Hepatocyte (in vitro differentiated cells): ENCODE measurements at regions not wholly inside any gene's neighbourhood (a gene's known extent, or its start where the extent isn't known, plus 50 kb on each side); places are given as distances from the start of the nearest gene placed in this dataset.

Experiments
- EZH2 ChIP-seq: fragments of 200-600 bp; sonication (generic); IDR thresholded peaks from 2 replicates; pipeline ENCODE4 v1.6.1; 2016; ENCODE audit warnings: antibody characterized with exemption, mild to moderate bottlenecking, borderline replicate concordance
- TF ChIP-seq, protein P1 (sequence below): fragments of 200-600 bp; sonication (generic); IDR thresholded peaks from 2 replicates; pipeline ENCODE4 v1.5.1; 2016; ENCODE audit warnings: antibody characterized with exemption, mild to moderate bottlenecking; ENCODE audit not compliant: poor library complexity

GRCh38 chr11:86153439-86153838 lies 84.6 kb upstream of the PICALM start:
- TF ChIP-seq EZH2: no peak
- TF ChIP-seq, protein P1, sequence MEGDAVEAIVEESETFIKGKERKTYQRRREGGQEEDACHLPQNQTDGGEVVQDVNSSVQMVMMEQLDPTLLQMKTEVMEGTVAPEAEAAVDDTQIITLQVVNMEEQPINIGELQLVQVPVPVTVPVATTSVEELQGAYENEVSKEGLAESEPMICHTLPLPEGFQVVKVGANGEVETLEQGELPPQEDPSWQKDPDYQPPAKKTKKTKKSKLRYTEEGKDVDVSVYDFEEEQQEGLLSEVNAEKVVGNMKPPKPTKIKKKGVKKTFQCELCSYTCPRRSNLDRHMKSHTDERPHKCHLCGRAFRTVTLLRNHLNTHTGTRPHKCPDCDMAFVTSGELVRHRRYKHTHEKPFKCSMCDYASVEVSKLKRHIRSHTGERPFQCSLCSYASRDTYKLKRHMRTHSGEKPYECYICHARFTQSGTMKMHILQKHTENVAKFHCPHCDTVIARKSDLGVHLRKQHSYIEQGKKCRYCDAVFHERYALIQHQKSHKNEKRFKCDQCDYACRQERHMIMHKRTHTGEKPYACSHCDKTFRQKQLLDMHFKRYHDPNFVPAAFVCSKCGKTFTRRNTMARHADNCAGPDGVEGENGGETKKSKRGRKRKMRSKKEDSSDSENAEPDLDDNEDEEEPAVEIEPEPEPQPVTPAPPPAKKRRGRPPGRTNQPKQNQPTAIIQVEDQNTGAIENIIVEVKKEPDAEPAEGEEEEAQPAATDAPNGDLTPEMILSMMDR: no peak
